OCI-LY1 (cell line): ENCODE measurements at regions not wholly inside any gene's neighbourhood (a gene's known extent, or its start where the extent isn't known, plus 50 kb on each side); places are given as distances from the start of the nearest gene placed in this dataset.

ENCODE experiments used
- H2AFZ ChIP-seq: fragments of 200-600 bp; sonication (generic), shearing (Covaris generic); 2 replicates; pipeline ENCODE4 v1.6.0; 2014; ENCODE audit warnings: antibody characterized with exemption, mild to moderate bottlenecking, low read length
- H3F3A ChIP-seq: fragments of 200-600 bp; sonication (generic), shearing (Covaris generic); 2 replicates; pipeline ENCODE4 v1.6.0; 2014; ENCODE audit warnings: mild to moderate bottlenecking, antibody characterized with exemption, low read length, moderate library complexity; ENCODE audit not compliant: insufficient read depth
- H3K27ac ChIP-seq: fragments of 200-600 bp; sonication (generic); 2 replicates; pipeline ENCODE4 v1.5.1; 2014; ENCODE audit warnings: low read length, mixed run types, mild to moderate bottlenecking, low read depth; ENCODE audit not compliant: poor library complexity, severe bottlenecking
- H3K27me3 ChIP-seq: fragments of 200-600 bp; sonication (generic); 2 replicates; pipeline ENCODE4 v1.6.0; 2014; ENCODE audit warnings: antibody characterized with exemption, mild to moderate bottlenecking, low read length, moderate library complexity; ENCODE audit not compliant: insufficient read depth
- H3K36me3 ChIP-seq: fragments of 200-600 bp; sonication (generic); 2 replicates; pipeline ENCODE4 v1.6.1; 2014; ENCODE audit warnings: mild to moderate bottlenecking, antibody characterized with exemption, low read length, moderate library complexity, mixed read lengths; ENCODE audit not compliant: insufficient read depth
- H3K4me1 ChIP-seq: fragments of 200-600 bp; sonication (generic); 2 replicates; pipeline ENCODE4 v1.5.1; 2014; ENCODE audit warnings: mild to moderate bottlenecking, low read length, moderate library complexity; ENCODE audit not compliant: insufficient read depth, severe bottlenecking
- H3K4me2 ChIP-seq: fragments of 200-600 bp; sonication (generic), shearing (Covaris generic); 2 replicates; pipeline ENCODE4 v1.6.1; 2014; ENCODE audit warnings: low read length
- H3K4me3 ChIP-seq: fragments of 200-600 bp; sonication (generic); 2 replicates; pipeline ENCODE4 v1.5.1; 2014; ENCODE audit warnings: low read length, low read depth, mild to moderate bottlenecking, mixed read lengths; ENCODE audit not compliant: poor library complexity, severe bottlenecking
- H3K79me2 ChIP-seq: fragments of 200-600 bp; shearing (Covaris generic); 2 replicates; pipeline ENCODE4 v1.6.1; 2016; ENCODE audit warnings: mixed run types, low read length, mixed read lengths; ENCODE audit not compliant: insufficient read depth
- H3K9ac ChIP-seq: fragments of 200-600 bp; sonication (generic), shearing (Covaris generic); 2 replicates; pipeline ENCODE4 v1.6.1; 2014; ENCODE audit warnings: mild to moderate bottlenecking, low read length, mixed read lengths
- H3K9me2 ChIP-seq: fragments of 200-600 bp; sonication (generic), shearing (Covaris generic); 2 replicates; pipeline ENCODE4 v1.6.1; 2014; ENCODE audit warnings: low read depth, mild to moderate bottlenecking, low read length, mixed read lengths
- H3K9me3 ChIP-seq: fragments of 200-600 bp; shearing (Covaris generic); 2 replicates; pipeline ENCODE4 v1.6.1; 2014; ENCODE audit warnings: low read length, mixed read lengths
- H4K20me1 ChIP-seq: fragments of 200-600 bp; sonication (generic), shearing (Covaris generic); 2 replicates; pipeline ENCODE4 v1.6.0; 2016; ENCODE audit warnings: mild to moderate bottlenecking, low read length; ENCODE audit not compliant: insufficient read depth
- CTCF ChIP-seq: fragments of 200-600 bp; sonication (generic), shearing (Covaris generic); IDR thresholded peaks from 2 replicates; pipeline ENCODE4 v1.5.1; 2017; ENCODE audit warnings: mild to moderate bottlenecking, antibody characterized with exemption, low read length, moderate library complexity, mixed read lengths
- EZH2 ChIP-seq: fragments of 200-600 bp; sonication (generic), shearing (Covaris generic); IDR thresholded peaks from 2 replicates; pipeline ENCODE4 v1.8.0; 2017; ENCODE audit warnings: borderline replicate concordance, mixed run types, mild to moderate bottlenecking, antibody characterized with exemption, low read length, moderate library complexity, mixed read lengths

GRCh38 chr7:130814778-130815335, 80.8 kb upstream of the KLF14 start:
- no peaks in the 10 kb centered on the region for H3K79me2 ChIP-seq
- H3K27ac ChIP-seq, result no peak overlapping the region
- H4K20me1 ChIP-seq, result no peaks in the 10 kb centered on the region
- H3F3A ChIP-seq, result no peaks in the 10 kb centered on the region
- H3K4me1 ChIP-seq, result no peaks in the 10 kb centered on the region
- no peak overlapping the region for H2AFZ ChIP-seq
- no peak overlapping the region for H3K9ac ChIP-seq
- no peaks in the 10 kb centered on the region for H3K9me3 ChIP-seq
- no peaks in the 10 kb centered on the region for H3K36me3 ChIP-seq
- H3K9me2 ChIP-seq, result 0 out of 2 replicates have a peak, but pooled peaks cover 4% of the 10 kb centered on the region
- TF ChIP-seq EZH2 (no peak), CTCF (peak; percentile 95)
- H3K27me3 ChIP-seq, result peaks cover 3% of the 10 kb centered on the region; the same call in 1 of the 2 replicates
- no peak overlapping the region for H3K4me3 ChIP-seq
- no peak overlapping the region for H3K4me2 ChIP-seq

GRCh38 chr7:130818056-130818455, 84.0 kb upstream of the KLF14 start:
- H2AFZ ChIP-seq, result no peak overlapping the region
- H3K36me3 ChIP-seq, result no peaks in the 10 kb centered on the region
- no peaks in the 10 kb centered on the region for H3K4me1 ChIP-seq
- H3K4me2 ChIP-seq, result no peak overlapping the region
- no peaks in the 10 kb centered on the region for H3K79me2 ChIP-seq
- H3K9me2 ChIP-seq, result 0 out of 2 replicates have a peak, but pooled peaks cover 4% of the 10 kb centered on the region
- no peak overlapping the region for H3K4me3 ChIP-seq
- H3K27ac ChIP-seq, result no peak overlapping the region
- no peaks in the 10 kb centered on the region for H3F3A ChIP-seq
- peaks cover 3% of the 10 kb centered on the region; the same call in 1 of the 2 replicates for H3K27me3 ChIP-seq
- H3K9me3 ChIP-seq, result no peaks in the 10 kb centered on the region
- no peak overlapping the region for H3K9ac ChIP-seq
- H4K20me1 ChIP-seq, result no peaks in the 10 kb centered on the region
- TF ChIP-seq EZH2 (no peak), CTCF (no peak)

- no peaks in the 10 kb centered on the region for H3F3A ChIP-seq
- no peak overlapping the region for H3K27ac ChIP-seq
- H3K4me3 ChIP-seq, result no peak overlapping the region
- no peaks in the 10 kb centered on the region for H3K79me2 ChIP-seq
- H3K36me3 ChIP-seq, result no peaks in the 10 kb centered on the region
- peaks cover 13% of the 10 kb centered on the region for H3K9me3 ChIP-seq
- H2AFZ ChIP-seq, result no peak overlapping the region
- H3K4me2 ChIP-seq, result no peak overlapping the region
- H4K20me1 ChIP-seq, result no peaks in the 10 kb centered on the region
- no peak for TF ChIP-seq EZH2
- no peak for TF ChIP-seq CTCF
- 0 out of 2 replicates have a peak, but pooled peaks cover 4% of the 10 kb centered on the region for H3K9me2 ChIP-seq
- no peak overlapping the region for H3K9ac ChIP-seq
- H3K27me3 ChIP-seq, result peaks cover 3% of the 10 kb centered on the region; the same call in 1 of the 2 replicates
- H3K4me1 ChIP-seq, result no peaks in the 10 kb centered on the region
Observed at GRCh38 chr7:130821864-130822263, 87.9 kb upstream of the KLF14 start.
